ENCODE measurements at regions not wholly inside any gene's neighbourhood (a gene's known extent, or its start where the extent isn't known, plus 50 kb on each side); places are given as distances from the start of the nearest gene placed in this dataset.

DNA sequence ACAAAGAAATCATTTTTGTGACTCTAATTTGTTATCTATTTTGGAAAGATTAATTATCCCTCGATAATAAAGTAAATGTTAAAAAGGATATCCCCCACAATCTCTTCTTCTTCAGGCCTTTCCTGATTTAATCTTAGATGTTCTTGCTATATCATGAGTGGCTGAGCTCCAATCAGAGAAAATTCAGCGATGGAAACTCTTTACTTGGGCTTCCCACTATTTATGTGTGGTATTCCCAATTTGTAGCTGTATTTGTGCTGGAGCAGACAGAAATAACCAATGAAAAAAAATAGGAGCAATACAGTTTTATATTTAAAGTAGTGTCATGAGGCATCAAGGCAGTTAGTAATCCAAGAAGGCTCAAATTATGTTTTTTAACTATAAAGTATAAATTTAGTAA lies 539.1 kb downstream of the PRKD1 start:
- TF ChIP-seq, protein P1, sequence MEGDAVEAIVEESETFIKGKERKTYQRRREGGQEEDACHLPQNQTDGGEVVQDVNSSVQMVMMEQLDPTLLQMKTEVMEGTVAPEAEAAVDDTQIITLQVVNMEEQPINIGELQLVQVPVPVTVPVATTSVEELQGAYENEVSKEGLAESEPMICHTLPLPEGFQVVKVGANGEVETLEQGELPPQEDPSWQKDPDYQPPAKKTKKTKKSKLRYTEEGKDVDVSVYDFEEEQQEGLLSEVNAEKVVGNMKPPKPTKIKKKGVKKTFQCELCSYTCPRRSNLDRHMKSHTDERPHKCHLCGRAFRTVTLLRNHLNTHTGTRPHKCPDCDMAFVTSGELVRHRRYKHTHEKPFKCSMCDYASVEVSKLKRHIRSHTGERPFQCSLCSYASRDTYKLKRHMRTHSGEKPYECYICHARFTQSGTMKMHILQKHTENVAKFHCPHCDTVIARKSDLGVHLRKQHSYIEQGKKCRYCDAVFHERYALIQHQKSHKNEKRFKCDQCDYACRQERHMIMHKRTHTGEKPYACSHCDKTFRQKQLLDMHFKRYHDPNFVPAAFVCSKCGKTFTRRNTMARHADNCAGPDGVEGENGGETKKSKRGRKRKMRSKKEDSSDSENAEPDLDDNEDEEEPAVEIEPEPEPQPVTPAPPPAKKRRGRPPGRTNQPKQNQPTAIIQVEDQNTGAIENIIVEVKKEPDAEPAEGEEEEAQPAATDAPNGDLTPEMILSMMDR (IDR thresholded peaks at IDR 0.05; ENCODE audit: low read depth, low read length), result no peak
- no peak for TF ChIP-seq EZH2phosphoT487 (IDR thresholded peaks at IDR 0.05; ENCODE audit: low read depth)

All from OCI-LY3 (cell line).